ENCODE measurements at regions not wholly inside any gene's neighbourhood (a gene's known extent, or its start where the extent isn't known, plus 50 kb on each side); places are given as distances from the start of the nearest gene placed in this dataset.

GRCh38 chr5:109958082-109958481 is 268.4 kb downstream of the MAN2A1 start:
- TF ChIP-seq, protein P1, sequence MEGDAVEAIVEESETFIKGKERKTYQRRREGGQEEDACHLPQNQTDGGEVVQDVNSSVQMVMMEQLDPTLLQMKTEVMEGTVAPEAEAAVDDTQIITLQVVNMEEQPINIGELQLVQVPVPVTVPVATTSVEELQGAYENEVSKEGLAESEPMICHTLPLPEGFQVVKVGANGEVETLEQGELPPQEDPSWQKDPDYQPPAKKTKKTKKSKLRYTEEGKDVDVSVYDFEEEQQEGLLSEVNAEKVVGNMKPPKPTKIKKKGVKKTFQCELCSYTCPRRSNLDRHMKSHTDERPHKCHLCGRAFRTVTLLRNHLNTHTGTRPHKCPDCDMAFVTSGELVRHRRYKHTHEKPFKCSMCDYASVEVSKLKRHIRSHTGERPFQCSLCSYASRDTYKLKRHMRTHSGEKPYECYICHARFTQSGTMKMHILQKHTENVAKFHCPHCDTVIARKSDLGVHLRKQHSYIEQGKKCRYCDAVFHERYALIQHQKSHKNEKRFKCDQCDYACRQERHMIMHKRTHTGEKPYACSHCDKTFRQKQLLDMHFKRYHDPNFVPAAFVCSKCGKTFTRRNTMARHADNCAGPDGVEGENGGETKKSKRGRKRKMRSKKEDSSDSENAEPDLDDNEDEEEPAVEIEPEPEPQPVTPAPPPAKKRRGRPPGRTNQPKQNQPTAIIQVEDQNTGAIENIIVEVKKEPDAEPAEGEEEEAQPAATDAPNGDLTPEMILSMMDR (conservative IDR thresholded peaks at IDR 0.05; ENCODE audit: low read length): no peak
- no peak for TF ChIP-seq EZH2phosphoT487 (IDR thresholded peaks at IDR 0.05; ENCODE audit: borderline replicate concordance, low read depth, low read length)
